Uterus (tissue), 3 donors: ENCODE measurements at regions not wholly inside any gene's neighbourhood (a gene's known extent, or its start where the extent isn't known, plus 50 kb on each side); places are given as distances from the start of the nearest gene placed in this dataset.
A peak's percentile ranks its signal among the peaks of the same experiment; 100 is the strongest.

Source experiments
- DNase-seq, 2 donors: peaks; one replicate each; pipeline ENCODE4 v3.0.0-alpha.2; 2019 to 2020
- H3K27ac ChIP-seq, 2 donors: fragments of 200-600 bp; sonication (generic); 1 replicate in 1 of 2; 2 replicates in 1 of 2; pipeline ENCODE4 v1.5.1; 2016 to 2018
- H3K27me3 ChIP-seq, 2 donors: fragments of 200-600 bp; sonication (generic); one replicate each; pipeline ENCODE4 v1.5.1; 2018 to 2019; ENCODE audit warnings: control low read depth in 1 of 2
- H3K36me3 ChIP-seq, 2 donors: fragments of 200-600 bp; sonication (generic); one replicate each; pipeline ENCODE4 v1.5.1; 2019; ENCODE audit warnings: control low read depth in 1 of 2
- H3K4me1 ChIP-seq, 2 donors: fragments of 200-600 bp; sonication (generic); one replicate each; pipeline ENCODE4 v1.5.1; 2018 to 2019; ENCODE audit warnings: control low read depth in 1 of 2
- H3K4me3 ChIP-seq, 2 donors: fragments of 200-600 bp; sonication (generic); 1 replicate in 1 of 2; 2 replicates in 1 of 2; pipeline ENCODE4 v1.5.1; 2018 to 2019; ENCODE audit warnings: mild to moderate bottlenecking in 1 of 2
- H3K9me3 ChIP-seq, 2 donors: fragments of 200-600 bp; sonication (generic); one replicate each; pipeline ENCODE4 v1.5.1; 2019; ENCODE audit warnings: control low read depth in 1 of 2
- CTCF ChIP-seq, 4 experiments: fragments of 200-600 bp in 2 of 4; fragments of 450-650 bp in 2 of 4; sonication (generic) in 2 of 4; IDR thresholded peaks; one replicate each; pipeline ENCODE4 v1.5.1; 2016 to 2019; ENCODE audit warnings: antibody characterized with exemption in 4 of 4, mild to moderate bottlenecking in 2 of 4, moderate library complexity in 1 of 4
- POLR2A ChIP-seq, 2 donors: fragments of 450-650 bp; IDR thresholded peaks; one replicate each; pipeline ENCODE4 v1.6.1; 2016; ENCODE audit warnings: antibody characterized with exemption in 2 of 2, mild to moderate bottlenecking in 1 of 2, moderate library complexity in 1 of 2
- intact Hi-C: fragments of 100-400 bp; cut with DNase I; formaldehyde crosslinking; loops from one replicate; pipeline ENCODE4 v1.15.1; 2023; ENCODE audit warnings: low total_unique reads
- donor health status: DM: yes; HTN: yes; CAD: no.

DNA sequence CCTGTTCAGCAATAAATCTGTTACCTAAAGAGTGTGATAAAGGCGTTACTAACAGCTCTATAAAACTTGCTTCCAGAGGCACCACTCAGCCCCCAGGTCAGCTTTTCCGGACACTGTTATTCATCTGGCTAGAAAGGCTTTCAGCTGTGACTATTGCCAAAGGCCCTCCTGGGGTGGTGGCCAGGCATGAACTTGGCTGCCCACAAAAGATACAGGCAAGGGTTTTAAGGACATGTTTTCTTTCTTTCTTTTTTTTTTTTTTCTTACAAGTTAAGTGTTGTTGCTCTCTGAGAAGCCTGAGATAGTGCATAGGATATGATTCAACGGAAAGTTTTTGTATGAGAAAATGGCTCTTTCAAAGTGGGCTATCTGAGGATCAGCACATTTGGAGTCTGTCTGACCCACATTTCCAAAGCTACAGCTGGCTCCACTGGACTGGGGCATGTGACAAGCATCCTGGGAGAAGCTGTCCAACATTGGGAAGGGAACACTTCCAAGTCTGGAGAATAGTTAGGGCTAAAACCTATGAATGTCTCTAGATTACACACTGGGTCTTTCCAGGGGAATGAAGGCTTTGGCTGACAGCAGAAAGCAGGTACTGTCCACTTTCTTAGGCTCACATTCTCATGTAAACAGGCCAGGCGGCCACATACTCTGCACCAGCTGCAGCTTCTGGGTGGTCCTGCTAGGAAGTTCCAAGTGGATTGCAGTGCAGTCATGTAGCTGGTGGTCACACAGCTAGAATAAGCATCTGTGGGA lies 639.7 kb downstream of the LMO4 start:
- no peak for TF ChIP-seq POLR2A (IDR thresholded peaks at IDR 0.05)
- TF ChIP-seq CTCF (IDR thresholded peaks at IDR 0.05) = no peak
- H3K27ac ChIP-seq = peak overlapping the region; percentile 48 to 75
- intact Hi-C loops = no loop called here

GRCh38 chr1:87969040-87969439 lies 640.4 kb downstream of the LMO4 start:
- no peaks in the 10 kb centered on the region for H3K9me3 ChIP-seq
- TF ChIP-seq CTCF (IDR thresholded peaks at IDR 0.05) (no peak), POLR2A (IDR thresholded peaks at IDR 0.05) (no peak)
- H3K4me1 ChIP-seq = no peaks in the 10 kb centered on the region
- no peaks in the 10 kb centered on the region for H3K27me3 ChIP-seq
- intact Hi-C loops = no loop called here
- peak overlapping the region; percentile 48 to 75 for H3K27ac ChIP-seq
- no peaks in the 10 kb centered on the region for H3K36me3 ChIP-seq
- no peak for DNase-seq
- no peak overlapping the region for H3K4me3 ChIP-seq

More for the DNA sequence above, 639.7 kb downstream of the LMO4 start:
- Histone ChIP-seq H3K4me1 (no peaks in the 10 kb centered on the region), H3K9me3 (no peaks in the 10 kb centered on the region), H3K27me3 (no peaks in the 10 kb centered on the region), H3K36me3 (no peaks in the 10 kb centered on the region), H3K4me3 (no peak overlapping the region)
- DNase-seq = peak; percentile 59 to 77

DNA sequence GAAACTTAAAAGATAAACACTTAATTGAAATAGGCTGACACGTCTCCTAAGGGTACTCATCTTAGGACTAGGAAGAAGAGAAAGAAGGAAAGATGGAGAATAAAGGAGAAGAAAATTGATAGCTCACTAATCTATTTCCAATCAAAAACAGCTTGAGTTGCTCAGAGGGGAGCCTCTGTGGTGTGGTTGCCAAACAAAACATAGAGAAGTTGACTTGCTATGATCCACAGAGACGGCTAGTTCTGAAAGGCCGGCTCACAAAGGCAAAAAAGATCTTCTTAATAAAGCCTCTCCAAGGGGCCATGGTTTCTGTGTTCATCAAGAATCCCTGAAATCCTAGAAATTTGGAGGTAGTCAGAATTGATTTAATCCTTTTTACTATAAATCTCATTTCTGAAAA lies 644.1 kb downstream of the LMO4 start:
- Histone ChIP-seq H3K27me3 (no peaks in the 10 kb centered on the region), H3K4me3 (no peak overlapping the region), H3K27ac (no peak overlapping the region), H3K4me1 (no peaks in the 10 kb centered on the region), H3K36me3 (no peaks in the 10 kb centered on the region), H3K9me3 (no peaks in the 10 kb centered on the region)
- no peak for DNase-seq
- TF ChIP-seq POLR2A (IDR thresholded peaks at IDR 0.05) (no peak), CTCF (IDR thresholded peaks at IDR 0.05) (no peak)
- intact Hi-C loops = no loop called here

- Histone ChIP-seq H3K4me1 (no peaks in the 10 kb centered on the region), H3K4me3 (no peak overlapping the region), H3K9me3 (no peaks in the 10 kb centered on the region), H3K27ac (no peak overlapping the region), H3K36me3 (no peaks in the 10 kb centered on the region), H3K27me3 (no peaks in the 10 kb centered on the region)
- DNase-seq = no peak
- intact Hi-C loops = no loop called here
- TF ChIP-seq POLR2A (IDR thresholded peaks at IDR 0.05) (no peak), CTCF (IDR thresholded peaks at IDR 0.05) (no peak)
Observed at GRCh38 chr1:87973896-87974295, 645.2 kb downstream of the LMO4 start.

DNA sequence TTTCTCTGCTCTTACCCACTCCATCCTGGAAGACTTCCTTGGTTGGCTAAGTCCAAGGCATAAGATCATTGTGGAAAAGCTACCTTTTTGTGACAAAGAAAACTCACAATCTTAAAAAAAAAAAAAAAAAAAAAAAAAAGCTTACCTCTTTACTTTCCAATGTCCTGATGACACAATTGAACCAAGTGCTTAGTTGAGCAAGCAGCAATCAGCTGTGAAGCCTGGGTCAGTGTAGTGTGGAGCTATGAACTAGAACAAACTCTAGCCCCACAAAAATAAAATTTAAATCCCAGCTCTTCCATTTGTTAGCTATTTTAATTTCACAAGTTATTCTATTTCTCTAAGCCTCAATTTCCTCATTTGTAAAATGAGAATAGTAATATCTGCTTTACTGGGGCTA lies 647.6 kb downstream of the LMO4 start:
- no peak for TF ChIP-seq CTCF (IDR thresholded peaks at IDR 0.05)
- TF ChIP-seq POLR2A (IDR thresholded peaks at IDR 0.05) = no peak
- no peaks in the 10 kb centered on the region for H3K9me3 ChIP-seq
- no peak overlapping the region for H3K27ac ChIP-seq
- H3K4me1 ChIP-seq = no peaks in the 10 kb centered on the region
- no peaks in the 10 kb centered on the region for H3K36me3 ChIP-seq
- intact Hi-C loops = no loop called here
- DNase-seq = no peak
- H3K27me3 ChIP-seq = no peaks in the 10 kb centered on the region
- H3K4me3 ChIP-seq = no peak overlapping the region
